Epithelial cell of esophagus (primary cell): ENCODE measurements at regions not wholly inside any gene's neighbourhood (a gene's known extent, or its start where the extent isn't known, plus 50 kb on each side); places are given as distances from the start of the nearest gene placed in this dataset.

Experiments used
- DNase-seq: peaks from one replicate; pipeline ENCODE4 v3.0.0; 2010; ENCODE audit warnings: low read depth
- H3K4me3 ChIP-seq: 2 replicates; pipeline ENCODE4 v1.5.1; 2011; ENCODE audit warnings: mild to moderate bottlenecking, low read length, control low read depth
- CTCF ChIP-seq: IDR thresholded peaks from 2 replicates; pipeline ENCODE4 v1.5.1; 2011; ENCODE audit warnings: low read depth, mild to moderate bottlenecking, low read length, control low read depth, inconsistent platforms; ENCODE audit not compliant: insufficient read depth; ENCODE audit errors: missing control alignments

DNA sequence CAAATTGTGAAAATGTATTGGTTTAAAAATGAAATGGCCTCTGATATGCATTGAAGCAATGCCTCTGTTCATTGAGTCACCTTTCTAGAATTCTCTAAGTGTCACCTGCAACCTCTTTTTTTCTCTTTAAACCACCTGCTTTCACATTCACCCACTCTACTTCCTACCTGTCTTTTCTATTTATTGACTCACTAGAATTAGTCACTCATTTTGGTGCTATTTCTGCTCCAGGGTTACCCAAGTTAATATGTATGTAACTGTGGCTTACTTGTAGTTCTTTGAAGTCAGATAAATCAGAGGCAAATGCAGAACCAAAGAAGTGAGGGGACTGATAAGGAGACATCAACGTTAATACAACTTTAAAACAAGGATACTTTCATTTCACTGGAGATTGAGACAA is 674.7 kb downstream of the CCSER2 start:
- no peak for DNase-seq
- H3K4me3 ChIP-seq = no peak overlapping the region
- TF ChIP-seq CTCF = no peak

GRCh38 chr10:85008488-85009184 is 680.2 kb downstream of the CCSER2 start:
- DNase-seq = peak; percentile 22
- TF ChIP-seq CTCF = no peak
- H3K4me3 ChIP-seq = no peak overlapping the region

GRCh38 chr10:85012305-85012704 is 683.9 kb downstream of the CCSER2 start:
- TF ChIP-seq CTCF = no peak

DNA sequence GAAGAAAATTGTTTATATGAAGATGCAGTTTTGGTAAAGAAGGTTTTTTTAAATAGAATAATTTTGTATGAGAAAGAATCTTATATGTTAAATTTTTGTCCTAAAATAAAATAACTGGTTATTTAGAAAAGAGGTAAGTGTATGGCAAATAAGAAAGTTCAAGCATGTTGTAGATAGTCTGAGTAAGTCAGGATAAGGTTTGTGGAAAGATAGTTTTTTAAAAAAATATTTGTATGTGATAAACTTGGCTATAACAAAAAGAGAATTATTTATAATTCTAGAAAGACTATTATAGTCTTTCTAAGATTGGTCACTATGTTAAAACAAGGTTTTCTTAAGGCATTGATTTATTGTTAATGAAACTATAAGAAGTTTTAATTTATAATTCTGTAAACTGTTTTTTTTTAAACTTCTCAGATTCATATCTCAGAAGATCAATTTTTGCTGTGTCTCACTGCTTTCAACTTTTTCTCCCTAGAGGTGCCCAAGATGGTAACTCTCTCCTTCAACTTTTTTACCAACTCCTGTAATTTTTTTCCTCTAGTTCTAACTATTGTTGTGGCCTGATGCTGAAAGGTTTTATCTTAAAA is 698.6 kb downstream of the CCSER2 start:
- DNase-seq = no peak
- no peak for TF ChIP-seq CTCF
- no peak overlapping the region for H3K4me3 ChIP-seq

More at GRCh38 chr10:85012305-85012704, 683.9 kb downstream of the CCSER2 start:
- no peak overlapping the region for H3K4me3 ChIP-seq
- DNase-seq = no peak

DNA sequence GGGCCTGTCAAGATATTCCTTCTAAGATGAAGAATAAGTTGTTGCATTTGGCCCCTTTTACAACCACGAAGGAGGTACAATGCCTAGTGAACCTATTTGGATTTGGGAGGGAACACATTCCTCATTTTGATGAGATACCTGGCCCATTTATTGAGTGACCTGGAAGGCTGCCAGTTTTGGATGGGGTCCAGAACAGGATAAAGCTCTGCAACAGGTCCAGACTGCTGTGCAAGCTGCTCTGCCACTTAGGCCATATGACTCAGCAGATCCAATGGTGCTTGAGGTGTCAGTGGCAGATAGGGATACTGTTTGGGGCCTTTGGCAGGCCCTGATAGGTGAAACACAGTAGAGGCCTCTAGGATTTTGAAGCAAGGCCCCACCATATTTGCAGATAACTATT is 704.6 kb downstream of the CCSER2 start:
- H3K4me3 ChIP-seq = no peak overlapping the region
- DNase-seq = no peak
- TF ChIP-seq CTCF = no peak

- H3K4me3 ChIP-seq = no peak overlapping the region
- no peak for DNase-seq
- no peak for TF ChIP-seq CTCF
Measured at GRCh38 chr10:85036661-85037060, 708.3 kb downstream of the CCSER2 start.

DNA sequence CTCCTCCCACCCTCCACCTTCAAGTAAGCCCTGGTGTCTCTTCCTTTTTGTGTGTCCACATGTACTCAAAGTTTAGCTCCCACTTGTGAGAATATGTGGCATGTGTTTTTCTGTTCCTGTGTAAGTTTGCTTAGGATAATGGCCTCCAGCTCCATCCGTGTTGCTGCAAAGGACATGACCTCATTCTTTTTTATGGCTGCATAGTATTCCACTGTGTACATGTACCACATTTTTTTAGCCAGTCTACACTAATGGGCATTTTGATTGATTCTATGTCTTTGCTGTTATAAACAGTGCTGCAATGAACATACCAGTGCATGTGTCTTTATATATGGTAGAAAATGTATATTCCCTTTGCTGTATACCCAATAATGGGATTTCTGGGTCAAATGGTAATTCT is 710.9 kb downstream of the CCSER2 start:
- TF ChIP-seq CTCF = no peak
- DNase-seq = no peak
- H3K4me3 ChIP-seq = no peak overlapping the region
